K562 (cell line): ENCODE measurements at regions not wholly inside any gene's neighbourhood (a gene's known extent, or its start where the extent isn't known, plus 50 kb on each side); places are given as distances from the start of the nearest gene placed in this dataset.

ENCODE experiments used
- ATAC-seq: fragments of 200-7000 bp; cut with Tn5 transposase; 3 replicates; pipeline ENCODE4 v1.9.1; 2020; ENCODE audit warnings: moderate library complexity
- BruUV-seq: library from RNA; stranded (reverse); fragments of 400-500 nt; replicated peaks from 2 replicates; lab custom pipeline; 2021; lab: Mats Ljungman, UMichigan
- CTCF ChIA-PET: fragments of 300-600 bp; formaldehyde crosslinking; extraction: SDS; loops from one replicate; lab custom pipeline; 2021; ENCODE audit warnings: low intra/inter-chr PET ratio; lab: Yijun Ruan, JAX
- POLR2A ChIA-PET: fragments of 300-600, 350-650 bp; sonication (Branson Sonifier 250); formaldehyde crosslinking; extraction: SDS; loops from one replicate; lab custom pipeline; 2021; ENCODE audit warnings: antibody characterized with exemption, inconsistent platforms; lab: Yijun Ruan, JAX
- DNase-seq, 4 experiments: peaks; one replicate each; pipeline versions ENCODE4 v3.0.0 to v3.0.0-alpha.2; 2011 to 2018; ENCODE audit warnings: low spot score in 3 of 4, mixed read lengths in 3 of 4; ENCODE audit errors: extremely low read depth in 1 of 4
- FAIRE-seq: peaks from 2 replicates; lab custom pipeline; 2011; peaks lifted over from hg19 to GRCh38; lab: Jason Lieb, UNC
- H2AFZ ChIP-seq: 2 replicates; pipeline ENCODE4 v1.6.0; 2011; ENCODE audit warnings: low read depth, low read length, control low read depth, inconsistent platforms
- H3K27ac ChIP-seq: fragments of 200-600 bp; 3 replicates; pipeline ENCODE4 v1.8.0; 2011; ENCODE audit warnings: low read depth, mild to moderate bottlenecking, control low read depth, inconsistent platforms, low read length, moderate library complexity, mixed read lengths; ENCODE audit errors: extremely low read depth
- H3K27me3 ChIP-seq, 2 experiments: fragments of 300-600 bp in 1 of 2; 2 replicates in 1 of 2; 3 replicates in 1 of 2; pipeline versions ENCODE4 v1.6.0 to v1.8.0; 2011; ENCODE audit warnings: inconsistent platforms in 2 of 2, low read length in 2 of 2, mild to moderate bottlenecking in 1 of 2, mixed read lengths in 1 of 2, moderate library complexity in 1 of 2; ENCODE audit not compliant: control insufficient read depth in 2 of 2, insufficient read depth in 2 of 2
- H3K36me3 ChIP-seq: fragments of 300-600 bp; 3 replicates; pipeline ENCODE4 v1.8.0; 2011; ENCODE audit warnings: mild to moderate bottlenecking, low read length, inconsistent platforms; ENCODE audit not compliant: control insufficient read depth, insufficient read depth
- H3K4me1 ChIP-seq, 2 experiments: fragments of 200-600 bp in 1 of 2; replicated peaks in 1 of 2; 2 replicates in 1 of 2; 3 replicates in 1 of 2; pipeline versions ENCODE4 v1.5.1 to v1.8.0; 2011; ENCODE audit warnings: inconsistent platforms in 2 of 2, low read length in 2 of 2, mild to moderate bottlenecking in 1 of 2, mixed read lengths in 1 of 2, moderate library complexity in 1 of 2; ENCODE audit not compliant: control insufficient read depth in 2 of 2, insufficient read depth in 2 of 2
- H3K4me2 ChIP-seq: 2 replicates; pipeline ENCODE4 v1.6.1; 2011; ENCODE audit warnings: low read length, control low read depth, inconsistent platforms, mixed read lengths; ENCODE audit not compliant: insufficient read depth
- H3K4me3 ChIP-seq: fragments of 200-600 bp; sonication (generic), shearing (Covaris generic); 2 replicates; pipeline ENCODE4 v1.5.1; 2016; ENCODE audit warnings: control low read depth, inconsistent platforms
- H3K79me2 ChIP-seq: fragments of 200-600 bp; 3 replicates; pipeline ENCODE4 v1.8.0; 2011; ENCODE audit warnings: low read length, inconsistent platforms; ENCODE audit not compliant: control insufficient read depth, insufficient read depth
- H3K9ac ChIP-seq, 2 experiments: 2 replicates each; pipeline versions ENCODE4 v1.6.0 to v1.6.1; 2011; ENCODE audit warnings: low read depth in 2 of 2, low read length in 2 of 2, control low read depth in 1 of 2, inconsistent platforms in 1 of 2, mild to moderate bottlenecking in 1 of 2, mixed read lengths in 1 of 2; ENCODE audit not compliant: insufficient read depth in 1 of 2
- H3K9me1 ChIP-seq: one replicate; pipeline ENCODE4 v1.6.0; 2011; ENCODE audit warnings: inconsistent platforms, mild to moderate bottlenecking, low read length, moderate library complexity; ENCODE audit not compliant: control insufficient read depth, insufficient read depth
- H3K9me3 ChIP-seq: replicated peaks from 2 replicates; pipeline ENCODE4 v1.5.1; 2011; ENCODE audit warnings: low read depth, low read length, inconsistent platforms; ENCODE audit not compliant: control insufficient read depth, insufficient read depth
- H4K20me1 ChIP-seq: replicated peaks from 2 replicates; pipeline ENCODE4 v1.6.1; 2011; ENCODE audit warnings: low read length, inconsistent platforms, mixed read lengths; ENCODE audit not compliant: control insufficient read depth, insufficient read depth
- MAFK ChIP-seq: IDR thresholded peaks from 2 replicates; pipeline ENCODE4 v1.6.1; 2011; ENCODE audit warnings: low read length, improper control_type of control experiment
- POLR2AphosphoS2 ChIP-seq: IDR thresholded peaks from 2 replicates; pipeline ENCODE4 v1.6.1; 2012; ENCODE audit warnings: low read length, improper control_type of control experiment
- SREBF1 ChIP-seq: fragments of 150-350 bp; IDR thresholded peaks from 2 replicates; pipeline ENCODE4 v1.6.1; 2014; ENCODE audit warnings: antibody characterized with exemption, low read depth, low read length, borderline replicate concordance
- ZNF184 ChIP-seq: sonication (generic); formaldehyde crosslinking; IDR thresholded peaks from 2 replicates; pipeline ENCODE4 v1.5.0; 2020; ENCODE audit warnings: missing genetic modification reagents
- ZNF311 ChIP-seq: fragments of 250-450 bp; sonication (Bioruptor Pico); IDR thresholded peaks from 2 replicates; pipeline ENCODE4 v1.4.0; 2020; ENCODE audit warnings: mild to moderate bottlenecking, moderate library complexity
- ZNF668 ChIP-seq: fragments of 250-450 bp; sonication (Bioruptor Pico); IDR thresholded peaks from 2 replicates; pipeline ENCODE4 v1.8.0; 2022; ENCODE audit warnings: mild to moderate bottlenecking, inconsistent platforms
- WGBS: fragments of 100-300 bp; shearing (Covaris generic); methylation state at CpG from one replicate; pipeline ENCODE4 v1.1.6; 2016; ENCODE audit warnings: low coverage, mixed read lengths; ENCODE audit not compliant: insufficient coverage; ENCODE audit errors: missing lambda C conversion rate; 5-methylcytosine and 5-hydroxymethylcytosine counted together
- in situ Hi-C: fragments of 300-500 bp; cut with MboI; formaldehyde crosslinking; loops from 4 replicates; pipeline ENCODE4 v1.15.0; 2018; ENCODE audit warnings: inconsistent platforms, mixed read lengths
- intact Hi-C: fragments of 100-400 bp; cut with micrococcal nuclease; formaldehyde crosslinking; loops from 2 replicates; pipeline ENCODE4 v1.14.2; 2022
- TF ChIP-seq, protein P1 (sequence below): fragments of 200-800 bp; sonication (Bioruptor generic); IDR thresholded peaks from 2 replicates; pipeline ENCODE4 v1.6.1; 2017; ENCODE audit warnings: missing genetic modification characterization, missing compliant biosample characterization
- TF ChIP-seq, protein P2 (sequence below), 3 experiments: fragments of 200-800 bp in 1 of 3; fragments of 250-450 bp in 1 of 3; fragments of 450-650 bp in 1 of 3; sonication (Bioruptor Pico) in 1 of 3; sonication (Bioruptor generic) in 1 of 3; formaldehyde crosslinking in 1 of 3; IDR thresholded peaks; 2 replicates each; pipeline versions ENCODE4 v1.6.1 to v1.8.0; 2016 to 2022; ENCODE audit warnings: mild to moderate bottlenecking in 2 of 3, missing genetic modification characterization in 2 of 3, missing compliant biosample characterization in 1 of 3, moderate library complexity in 1 of 3
- TF ChIP-seq, protein P3 (sequence below): fragments of 450-650 bp; IDR thresholded peaks from 2 replicates; pipeline ENCODE4 v1.6.1; 2016; ENCODE audit warnings: borderline replicate concordance

DNA sequence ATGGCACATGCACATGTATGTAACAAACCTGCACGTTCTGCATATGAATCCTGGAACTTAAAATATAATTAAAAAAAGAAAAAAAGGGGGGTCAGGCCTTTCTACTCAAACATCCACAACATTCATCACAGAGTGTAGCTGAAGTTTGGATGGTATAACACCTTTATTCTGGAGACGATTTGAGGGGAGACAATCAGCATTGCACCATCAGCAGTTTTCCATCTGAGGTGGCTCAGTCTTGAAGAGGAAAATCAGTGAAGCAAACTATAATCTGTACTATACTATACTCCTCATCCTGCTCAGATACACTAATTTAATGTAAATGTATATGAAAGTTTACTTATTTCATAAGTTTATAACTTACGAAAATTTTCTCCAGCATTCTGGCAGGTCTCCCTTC is 969.7 kb downstream of the SLITRK1 start:
- 36% methylated on average over 1 of the region's 3 CpGs for whole genome bisulfite sequencing
- Histone ChIP-seq H3K9me1 (no peaks in the 10 kb centered on the region), H3K36me3 (no peaks in the 10 kb centered on the region), H3K4me1 (no peaks in the 10 kb centered on the region), H3K9ac (no peak overlapping the region), H2AFZ (no peak overlapping the region), H3K27me3 (no peaks in the 10 kb centered on the region), H3K9me3 (no peaks in the 10 kb centered on the region)
- ChIA-PET CTCF (no interaction called here), POLR2A (no interaction called here)
- FAIRE-seq: no peak
- no peak for ATAC-seq
- TF ChIP-seq ZNF311 (CRISPR knock-in tag) (no peak), MAFK (no peak), POLR2AphosphoS2 (no peak), ZNF668 (no peak), ZNF184 (CRISPR knock-in tag) (no peak), SREBF1 (no peak)
- TF ChIP-seq, protein P1, sequence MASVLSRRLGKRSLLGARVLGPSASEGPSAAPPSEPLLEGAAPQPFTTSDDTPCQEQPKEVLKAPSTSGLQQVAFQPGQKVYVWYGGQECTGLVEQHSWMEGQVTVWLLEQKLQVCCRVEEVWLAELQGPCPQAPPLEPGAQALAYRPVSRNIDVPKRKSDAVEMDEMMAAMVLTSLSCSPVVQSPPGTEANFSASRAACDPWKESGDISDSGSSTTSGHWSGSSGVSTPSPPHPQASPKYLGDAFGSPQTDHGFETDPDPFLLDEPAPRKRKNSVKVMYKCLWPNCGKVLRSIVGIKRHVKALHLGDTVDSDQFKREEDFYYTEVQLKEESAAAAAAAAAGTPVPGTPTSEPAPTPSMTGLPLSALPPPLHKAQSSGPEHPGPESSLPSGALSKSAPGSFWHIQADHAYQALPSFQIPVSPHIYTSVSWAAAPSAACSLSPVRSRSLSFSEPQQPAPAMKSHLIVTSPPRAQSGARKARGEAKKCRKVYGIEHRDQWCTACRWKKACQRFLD (CRISPR knock-in tag): no peak
- TF ChIP-seq, protein P2, sequence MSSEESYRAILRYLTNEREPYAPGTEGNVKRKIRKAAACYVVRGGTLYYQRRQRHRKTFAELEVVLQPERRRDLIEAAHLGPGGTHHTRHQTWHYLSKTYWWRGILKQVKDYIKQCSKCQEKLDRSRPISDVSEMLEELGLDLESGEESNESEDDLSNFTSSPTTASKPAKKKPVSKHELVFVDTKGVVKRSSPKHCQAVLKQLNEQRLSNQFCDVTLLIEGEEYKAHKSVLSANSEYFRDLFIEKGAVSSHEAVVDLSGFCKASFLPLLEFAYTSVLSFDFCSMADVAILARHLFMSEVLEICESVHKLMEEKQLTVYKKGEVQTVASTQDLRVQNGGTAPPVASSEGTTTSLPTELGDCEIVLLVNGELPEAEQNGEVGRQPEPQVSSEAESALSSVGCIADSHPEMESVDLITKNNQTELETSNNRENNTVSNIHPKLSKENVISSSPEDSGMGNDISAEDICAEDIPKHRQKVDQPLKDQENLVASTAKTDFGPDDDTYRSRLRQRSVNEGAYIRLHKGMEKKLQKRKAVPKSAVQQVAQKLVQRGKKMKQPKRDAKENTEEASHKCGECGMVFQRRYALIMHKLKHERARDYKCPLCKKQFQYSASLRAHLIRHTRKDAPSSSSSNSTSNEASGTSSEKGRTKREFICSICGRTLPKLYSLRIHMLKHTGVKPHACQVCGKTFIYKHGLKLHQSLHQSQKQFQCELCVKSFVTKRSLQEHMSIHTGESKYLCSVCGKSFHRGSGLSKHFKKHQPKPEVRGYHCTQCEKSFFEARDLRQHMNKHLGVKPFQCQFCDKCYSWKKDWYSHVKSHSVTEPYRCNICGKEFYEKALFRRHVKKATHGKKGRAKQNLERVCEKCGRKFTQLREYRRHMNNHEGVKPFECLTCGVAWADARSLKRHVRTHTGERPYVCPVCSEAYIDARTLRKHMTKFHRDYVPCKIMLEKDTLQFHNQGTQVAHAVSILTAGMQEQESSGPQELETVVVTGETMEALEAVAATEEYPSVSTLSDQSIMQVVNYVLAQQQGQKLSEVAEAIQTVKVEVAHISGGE (CRISPR knock-in tag; IDR thresholded peaks at IDR 0.05): no peak
- TF ChIP-seq, protein P3, sequence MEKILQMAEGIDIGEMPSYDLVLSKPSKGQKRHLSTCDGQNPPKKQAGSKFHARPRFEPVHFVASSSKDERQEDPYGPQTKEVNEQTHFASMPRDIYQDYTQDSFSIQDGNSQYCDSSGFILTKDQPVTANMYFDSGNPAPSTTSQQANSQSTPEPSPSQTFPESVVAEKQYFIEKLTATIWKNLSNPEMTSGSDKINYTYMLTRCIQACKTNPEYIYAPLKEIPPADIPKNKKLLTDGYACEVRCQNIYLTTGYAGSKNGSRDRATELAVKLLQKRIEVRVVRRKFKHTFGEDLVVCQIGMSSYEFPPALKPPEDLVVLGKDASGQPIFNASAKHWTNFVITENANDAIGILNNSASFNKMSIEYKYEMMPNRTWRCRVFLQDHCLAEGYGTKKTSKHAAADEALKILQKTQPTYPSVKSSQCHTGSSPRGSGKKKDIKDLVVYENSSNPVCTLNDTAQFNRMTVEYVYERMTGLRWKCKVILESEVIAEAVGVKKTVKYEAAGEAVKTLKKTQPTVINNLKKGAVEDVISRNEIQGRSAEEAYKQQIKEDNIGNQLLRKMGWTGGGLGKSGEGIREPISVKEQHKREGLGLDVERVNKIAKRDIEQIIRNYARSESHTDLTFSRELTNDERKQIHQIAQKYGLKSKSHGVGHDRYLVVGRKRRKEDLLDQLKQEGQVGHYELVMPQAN: no peak
- TF ChIP-seq, all 486 proteins: peak for 0
- Histone ChIP-seq H3K4me3 (no peak overlapping the region), H3K27ac (no peak overlapping the region), H3K79me2 (no peaks in the 10 kb centered on the region), H3K4me2 (no peak overlapping the region), H4K20me1 (no peaks in the 10 kb centered on the region)
- intact Hi-C loops (no loop called here), in situ Hi-C loops (no loop called here)
- BruUV-seq: no TSS peak
- DNase-seq: no peak
